ENCODE measurements at regions not wholly inside any gene's neighbourhood (a gene's known extent, or its start where the extent isn't known, plus 50 kb on each side); places are given as distances from the start of the nearest gene placed in this dataset.

- Histone ChIP-seq H3K4me3 (replicated peaks in 1 of 3; ENCODE audit: insufficient read depth in 1 of 3, low read depth in 2 of 3, low read length in 3 of 3) (no peak overlapping the region), H3K9ac (ENCODE audit: insufficient read depth, low read depth, low read length) (no peak overlapping the region), H3K4me1 (ENCODE audit: insufficient read depth, low read length) (no peaks in the 10 kb centered on the region), H3K79me2 (ENCODE audit: insufficient read depth, low read length) (no peaks in the 10 kb centered on the region), H3K4me2 (ENCODE audit: low read depth, low read length) (no peak overlapping the region), H4K20me1 (ENCODE audit: insufficient read depth, low read length) (no peaks in the 10 kb centered on the region), H3K27me3 (ENCODE audit: control insufficient read depth in 1 of 2, insufficient read depth in 2 of 2, low read length in 2 of 2) (no peaks in the 10 kb centered on the region), H2AFZ (ENCODE audit: low read length) (no peak overlapping the region), H3K27ac (ENCODE audit: extremely low read length, insufficient read depth, low read length) (no peak overlapping the region), H3K9me3 (ENCODE audit: low read length) (no peaks in the 10 kb centered on the region), H3K36me3 (replicated peaks in 1 of 2; ENCODE audit: control insufficient read depth in 1 of 2, insufficient read depth in 2 of 2, low read length in 2 of 2) (no peaks in the 10 kb centered on the region)
- ChIA-PET CTCF (ENCODE audit: low intra/inter-chr PET ratio, low total read pairs) (no interaction called here), POLR2A (no interaction called here)
- no peak for DNase-seq (ENCODE audit: low spot score)
- no TSS peak for BruUV-seq (replicated peaks)
- TF ChIP-seq NFE2L2 (IDR thresholded peaks at IDR 0.05; ENCODE audit: low read length), result peak; percentile 38; the same call in 1 of the 2 replicates
- TF ChIP-seq NFAT5 (CRISPR knock-in tag; IDR thresholded peaks at IDR 0.05), result no peak
- no peak for ATAC-seq
- FAIRE-seq, result no peak
- in situ Hi-C loops (cut with HindIII; ENCODE audit: extremely low pct_ligation_motif_present, low pct_unique_long_range_greater_than_20kb) (no loop called here), intact Hi-C loops (cut with micrococcal nuclease; ENCODE audit: unreplicated experiment) (no loop called here)
- WGBS (ENCODE audit: low lambda C conversion rate), result 55% methylated on average over 8 of the region's 8 CpGs
Measured at GRCh38 chr5:84642324-84642723, 257.6 kb upstream of the EDIL3 start.

GRCh38 chr5:84637662-84638375, 253.1 kb upstream of the EDIL3 start:
- no peak for ATAC-seq
- no peaks in the 10 kb centered on the region for H4K20me1 ChIP-seq (ENCODE audit: insufficient read depth, low read length)
- H3K9ac ChIP-seq (ENCODE audit: insufficient read depth, low read depth, low read length), result no peak overlapping the region
- ChIA-PET POLR2A (no interaction called here), CTCF (ENCODE audit: low intra/inter-chr PET ratio, low total read pairs) (no interaction called here)
- no peak overlapping the region for H3K4me2 ChIP-seq (ENCODE audit: low read depth, low read length)
- FAIRE-seq, result no peak
- no peaks in the 10 kb centered on the region for H3K9me3 ChIP-seq (ENCODE audit: low read length)
- intact Hi-C loops (cut with micrococcal nuclease; ENCODE audit: unreplicated experiment) (no loop called here), in situ Hi-C loops (cut with HindIII; ENCODE audit: extremely low pct_ligation_motif_present, low pct_unique_long_range_greater_than_20kb) (no loop called here)
- peaks cover 0 to 1% of the 10 kb centered on the region in 2 experiments; a peak in 1 of 5 replicates for H3K27me3 ChIP-seq (ENCODE audit: control insufficient read depth in 1 of 2, insufficient read depth in 2 of 2, low read length in 2 of 2)
- H2AFZ ChIP-seq (ENCODE audit: low read length), result no peak overlapping the region
- no peak overlapping the region for H3K27ac ChIP-seq (ENCODE audit: extremely low read length, insufficient read depth, low read length)
- TF ChIP-seq THAP7 (CRISPR knock-in tag; IDR thresholded peaks at IDR 0.05), result no peak
- no peak for TF ChIP-seq ZNF567 (CRISPR knock-in tag; IDR thresholded peaks at IDR 0.05; ENCODE audit: borderline replicate concordance)
- no peak for TF ChIP-seq TRIM24 (CRISPR knock-in tag; IDR thresholded peaks at IDR 0.05)
- TF ChIP-seq ATF5 (CRISPR knock-in tag; IDR thresholded peaks at IDR 0.05; ENCODE audit: low read depth), result no peak
- H3K4me1 ChIP-seq (ENCODE audit: insufficient read depth, low read length), result no peaks in the 10 kb centered on the region
- WGBS (ENCODE audit: low lambda C conversion rate), result 3% methylated on average over 1 of the region's 1 CpG
- BruUV-seq (replicated peaks), result no TSS peak
- H3K4me3 ChIP-seq (replicated peaks in 1 of 3; ENCODE audit: insufficient read depth in 1 of 3, low read depth in 2 of 3, low read length in 3 of 3), result no peak overlapping the region
- H3K79me2 ChIP-seq (ENCODE audit: insufficient read depth, low read length), result no peaks in the 10 kb centered on the region
- no peaks in the 10 kb centered on the region for H3K36me3 ChIP-seq (replicated peaks in 1 of 2; ENCODE audit: control insufficient read depth in 1 of 2, insufficient read depth in 2 of 2, low read length in 2 of 2)
- no peak for DNase-seq (ENCODE audit: low spot score)

Measured in HepG2 (cell line).